ENCODE measurements at regions not wholly inside any gene's neighbourhood (a gene's known extent, or its start where the extent isn't known, plus 50 kb on each side); places are given as distances from the start of the nearest gene placed in this dataset.

DNA sequence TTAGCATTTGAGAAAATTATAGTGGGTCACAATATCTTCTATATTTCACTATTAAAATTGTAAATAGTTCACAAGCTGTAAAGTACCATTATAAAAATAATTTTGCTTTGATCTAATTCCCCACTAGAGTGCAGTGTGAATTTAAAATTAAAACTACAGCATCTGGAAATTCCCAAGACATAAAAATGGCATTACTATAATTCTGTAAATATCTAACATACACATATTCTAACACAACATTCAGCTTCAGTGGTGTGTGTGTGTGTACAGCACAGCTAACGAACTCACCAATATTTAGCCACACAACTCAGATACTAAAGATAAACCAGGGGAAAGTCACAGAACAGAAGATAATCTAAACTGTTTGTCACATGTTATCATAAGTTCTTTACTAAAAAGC lies 424.9 kb upstream of the ZNF385D start:
- no peak overlapping the region for H3K9ac ChIP-seq (replicated peaks; ENCODE audit: extremely low read depth, insufficient read depth, low read length)
- CTCF ChIA-PET, result interaction anchor here (0.6 to 2.9 kb wide), 7 partner anchors 388 to 1389 kb away, joined by 3 to 24 read pairs (median 4); no protein-coding TSS in a partner anchor

More for the DNA sequence above, 424.9 kb upstream of the ZNF385D start:
- no peak for TF ChIP-seq POLR2AphosphoS5 (IDR thresholded peaks at IDR 0.05; ENCODE audit: insufficient read depth, low read depth, low read length)
- no peak for TF ChIP-seq GATA2 (IDR thresholded peaks at IDR 0.05; ENCODE audit: insufficient read depth, insufficient read length, low read depth, low read length)
- no peak for TF ChIP-seq MYC (IDR thresholded peaks at IDR 0.05; ENCODE audit: low read depth, low read length)
- TF ChIP-seq JUN (IDR thresholded peaks at IDR 0.05; ENCODE audit: borderline replicate concordance, insufficient read depth, insufficient read length, low read depth), result no peak
- no peak for TF ChIP-seq EZH2 (IDR thresholded peaks at IDR 0.05; ENCODE audit: borderline replicate concordance, low read depth, low read length, severe bottlenecking)
- TF ChIP-seq, protein P1, sequence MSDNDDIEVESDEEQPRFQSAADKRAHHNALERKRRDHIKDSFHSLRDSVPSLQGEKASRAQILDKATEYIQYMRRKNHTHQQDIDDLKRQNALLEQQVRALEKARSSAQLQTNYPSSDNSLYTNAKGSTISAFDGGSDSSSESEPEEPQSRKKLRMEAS (IDR thresholded peaks at IDR 0.05; ENCODE audit: insufficient read depth, insufficient read length), result no peak
- no peak for TF ChIP-seq FOS (IDR thresholded peaks at IDR 0.05; ENCODE audit: borderline replicate concordance, insufficient read depth, low read length)
- TF ChIP-seq, protein P2, sequence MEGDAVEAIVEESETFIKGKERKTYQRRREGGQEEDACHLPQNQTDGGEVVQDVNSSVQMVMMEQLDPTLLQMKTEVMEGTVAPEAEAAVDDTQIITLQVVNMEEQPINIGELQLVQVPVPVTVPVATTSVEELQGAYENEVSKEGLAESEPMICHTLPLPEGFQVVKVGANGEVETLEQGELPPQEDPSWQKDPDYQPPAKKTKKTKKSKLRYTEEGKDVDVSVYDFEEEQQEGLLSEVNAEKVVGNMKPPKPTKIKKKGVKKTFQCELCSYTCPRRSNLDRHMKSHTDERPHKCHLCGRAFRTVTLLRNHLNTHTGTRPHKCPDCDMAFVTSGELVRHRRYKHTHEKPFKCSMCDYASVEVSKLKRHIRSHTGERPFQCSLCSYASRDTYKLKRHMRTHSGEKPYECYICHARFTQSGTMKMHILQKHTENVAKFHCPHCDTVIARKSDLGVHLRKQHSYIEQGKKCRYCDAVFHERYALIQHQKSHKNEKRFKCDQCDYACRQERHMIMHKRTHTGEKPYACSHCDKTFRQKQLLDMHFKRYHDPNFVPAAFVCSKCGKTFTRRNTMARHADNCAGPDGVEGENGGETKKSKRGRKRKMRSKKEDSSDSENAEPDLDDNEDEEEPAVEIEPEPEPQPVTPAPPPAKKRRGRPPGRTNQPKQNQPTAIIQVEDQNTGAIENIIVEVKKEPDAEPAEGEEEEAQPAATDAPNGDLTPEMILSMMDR (IDR thresholded peaks at IDR 0.05; ENCODE audit: extremely low read depth in 1 of 2, insufficient read depth in 1 of 2, low read depth in 1 of 2, low read length in 2 of 2), result no peak
- no peak for TF ChIP-seq POLR2A (IDR thresholded peaks at IDR 0.05; ENCODE audit: low read depth, low read length)
- POLR2A ChIA-PET, result no interaction called here
- dilution Hi-C loops (cut with MboI; ENCODE audit: extremely low pct_ligation_motif_present, low sequenced_read_pairs) (no loop called here), intact Hi-C loops (cut with micrococcal nuclease) (loop anchor here (2.0 kb wide), 2 partner anchors 711 to 785 kb away; no protein-coding TSS in a partner anchor)
- DNase-seq (ENCODE audit: low read depth, low spot score), result no peak
- Histone ChIP-seq H3K27me3 (ENCODE audit: control insufficient read depth in 2 of 2, insufficient read depth in 2 of 2, low read length in 2 of 2) (no peaks in the 10 kb centered on the region), H3K4me1 (ENCODE audit: control insufficient read depth, extremely low read depth, insufficient read depth, low read length) (no peaks in the 10 kb centered on the region), H3K9me3 (replicated peaks; ENCODE audit: control insufficient read depth, insufficient read depth, low read length) (no peaks in the 10 kb centered on the region), H3K9me1 (replicated peaks; ENCODE audit: control insufficient read depth, extremely low read depth, insufficient read depth, low read length) (no peaks in the 10 kb centered on the region), H4K20me1 (replicated peaks; ENCODE audit: control insufficient read depth, extremely low read depth, insufficient read depth, low read length) (no peaks in the 10 kb centered on the region), H3K4me2 (ENCODE audit: insufficient read depth, low read length) (no peak overlapping the region), H3K79me2 (ENCODE audit: control insufficient read depth, insufficient read depth, low read length) (no peaks in the 10 kb centered on the region), H2AFZ (ENCODE audit: low read depth, low read length) (no peak overlapping the region), H3K27ac (ENCODE audit: insufficient read depth, low read depth, low read length) (no peak overlapping the region), H3K4me3 (replicated peaks in 1 of 3; ENCODE audit: insufficient read depth in 1 of 3, low read depth in 1 of 3, low read length in 3 of 3) (no peak overlapping the region), H3K36me3 (ENCODE audit: control insufficient read depth in 2 of 2, extremely low read depth in 1 of 2, insufficient read depth in 2 of 2, low read length in 2 of 2) (no peaks in the 10 kb centered on the region)
- no peak for FAIRE-seq
- no TSS peak for BruUV-seq (replicated peaks)

Data from endothelial cell of umbilical vein (primary cell).